ENCODE measurements at regions not wholly inside any gene's neighbourhood (a gene's known extent, or its start where the extent isn't known, plus 50 kb on each side); places are given as distances from the start of the nearest gene placed in this dataset.

DNA sequence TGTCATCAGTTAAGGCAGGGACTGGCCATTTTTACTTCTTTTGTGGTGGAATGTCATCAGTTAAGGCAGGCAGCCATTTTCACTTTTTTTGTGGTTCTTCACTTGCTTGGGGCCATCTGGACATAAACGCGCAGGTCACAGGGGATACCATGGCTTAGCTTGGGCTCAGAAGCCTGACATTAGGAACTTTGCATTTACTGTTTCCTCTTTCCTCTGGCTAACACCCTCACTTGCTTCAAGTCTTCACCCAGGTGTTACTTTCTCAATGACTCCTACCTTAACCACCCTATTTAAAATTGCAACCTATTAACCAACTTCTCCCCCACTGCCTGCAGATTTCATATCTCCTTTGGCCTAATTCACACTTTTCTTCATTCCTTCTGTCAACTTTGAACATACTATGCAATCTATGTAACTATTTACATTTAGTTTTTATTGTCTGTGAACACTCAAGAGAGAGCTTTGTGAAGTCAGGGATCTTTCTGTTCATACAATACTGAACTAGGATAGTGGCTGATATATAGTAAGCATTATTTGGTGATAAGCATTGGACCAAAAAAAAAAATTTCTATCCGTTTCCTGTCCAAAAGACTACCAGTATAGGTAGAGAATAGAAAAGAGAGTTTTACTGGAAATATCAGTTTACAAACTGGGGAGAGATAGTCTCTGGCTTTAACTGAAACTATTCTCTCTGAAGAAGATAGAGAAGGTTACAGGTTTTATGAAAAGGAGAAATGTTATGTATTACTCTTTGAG lies 600.1 kb upstream of the ZNF804A start:
- TF ChIP-seq, protein P1, sequence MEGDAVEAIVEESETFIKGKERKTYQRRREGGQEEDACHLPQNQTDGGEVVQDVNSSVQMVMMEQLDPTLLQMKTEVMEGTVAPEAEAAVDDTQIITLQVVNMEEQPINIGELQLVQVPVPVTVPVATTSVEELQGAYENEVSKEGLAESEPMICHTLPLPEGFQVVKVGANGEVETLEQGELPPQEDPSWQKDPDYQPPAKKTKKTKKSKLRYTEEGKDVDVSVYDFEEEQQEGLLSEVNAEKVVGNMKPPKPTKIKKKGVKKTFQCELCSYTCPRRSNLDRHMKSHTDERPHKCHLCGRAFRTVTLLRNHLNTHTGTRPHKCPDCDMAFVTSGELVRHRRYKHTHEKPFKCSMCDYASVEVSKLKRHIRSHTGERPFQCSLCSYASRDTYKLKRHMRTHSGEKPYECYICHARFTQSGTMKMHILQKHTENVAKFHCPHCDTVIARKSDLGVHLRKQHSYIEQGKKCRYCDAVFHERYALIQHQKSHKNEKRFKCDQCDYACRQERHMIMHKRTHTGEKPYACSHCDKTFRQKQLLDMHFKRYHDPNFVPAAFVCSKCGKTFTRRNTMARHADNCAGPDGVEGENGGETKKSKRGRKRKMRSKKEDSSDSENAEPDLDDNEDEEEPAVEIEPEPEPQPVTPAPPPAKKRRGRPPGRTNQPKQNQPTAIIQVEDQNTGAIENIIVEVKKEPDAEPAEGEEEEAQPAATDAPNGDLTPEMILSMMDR (IDR thresholded peaks at IDR 0.05): no peak
- TF ChIP-seq POLR2A (IDR thresholded peaks at IDR 0.05): no peak

Data from suprapubic skin (tissue), 3 donors.